GM19455 (cell line): ENCODE measurements at regions not wholly inside any gene's neighbourhood (a gene's known extent, or its start where the extent isn't known, plus 50 kb on each side); places are given as distances from the start of the nearest gene placed in this dataset.
"Not testable (repeated sequence)": the region's sequence is repeated elsewhere in the genome, so short reads cannot be mapped to it uniquely, and the experiment has no call there.

ENCODE experiments used
- ATAC-seq: cut with Tn5 transposase; IDR thresholded peaks from one replicate; pipeline ENCODE4 v1.9.1; 2021; ENCODE audit not compliant: unreplicated experiment

GRCh38 chr7:125848157-125848556 is 918.5 kb upstream of the POT1 start:
- ATAC-seq = no peak

- no peak for ATAC-seq
Observed at GRCh38 chr7:125847692-125848091, 918.1 kb upstream of the POT1 start.

GRCh38 chr7:125847055-125847454 is 917.4 kb upstream of the POT1 start:
- ATAC-seq = no peak

GRCh38 chr7:125845686-125846085 is 916.1 kb upstream of the POT1 start:
- ATAC-seq = no peak

- ATAC-seq = no peak
Observed at GRCh38 chr7:125834421-125834820, 904.8 kb upstream of the POT1 start.

GRCh38 chr7:125833839-125834238 is 904.2 kb upstream of the POT1 start:
- ATAC-seq = no peak

- no peak for ATAC-seq
Observed at GRCh38 chr7:125830743-125831142, 901.1 kb upstream of the POT1 start.

- no peak for ATAC-seq
Observed at GRCh38 chr7:125828153-125828700, 898.6 kb upstream of the POT1 start.

GRCh38 chr7:125823538-125823937 is 893.9 kb upstream of the POT1 start:
- no peak for ATAC-seq

- ATAC-seq = no peak
Observed at GRCh38 chr7:125820495-125820894, 890.9 kb upstream of the POT1 start.

- no peak for ATAC-seq
Observed at GRCh38 chr7:125814100-125814499, 884.5 kb upstream of the POT1 start.

GRCh38 chr7:125806491-125806890 is 876.9 kb upstream of the POT1 start:
- not testable (repeated sequence) for ATAC-seq

- no peak for ATAC-seq
Observed at GRCh38 chr7:125804273-125804672, 874.6 kb upstream of the POT1 start.

- ATAC-seq = no peak
Observed at GRCh38 chr7:125780153-125780552, 850.5 kb upstream of the POT1 start.

GRCh38 chr7:125775317-125775716 is 845.7 kb upstream of the POT1 start:
- no peak for ATAC-seq

- ATAC-seq = no peak
Observed at GRCh38 chr7:125773113-125773785, 843.6 kb upstream of the POT1 start.

- no peak for ATAC-seq
Observed at GRCh38 chr7:125747966-125748365, 818.3 kb upstream of the POT1 start.

GRCh38 chr7:125746510-125746909 is 816.9 kb upstream of the POT1 start:
- no peak for ATAC-seq

- ATAC-seq = no peak
Observed at GRCh38 chr7:125727215-125727614, 797.6 kb upstream of the POT1 start.

GRCh38 chr7:125695626-125696025 is 766.0 kb upstream of the POT1 start:
- no peak for ATAC-seq

GRCh38 chr7:125683156-125683555 is 753.5 kb upstream of the POT1 start:
- ATAC-seq = no peak

- ATAC-seq = no peak
Observed at GRCh38 chr7:125681508-125681907, 751.9 kb upstream of the POT1 start.

- no peak for ATAC-seq
Observed at GRCh38 chr7:125678771-125679170, 749.1 kb upstream of the POT1 start.
